Ectodermal cell (in vitro differentiated cells): ENCODE measurements at regions not wholly inside any gene's neighbourhood (a gene's known extent, or its start where the extent isn't known, plus 50 kb on each side); places are given as distances from the start of the nearest gene placed in this dataset.

Source experiments
- H3K27ac ChIP-seq: 2 replicates; pipeline ENCODE4 v1.7.0; 2013; ENCODE audit warnings: mild to moderate bottlenecking, low read depth, low read length; ENCODE audit not compliant: insufficient read depth, poor library complexity, severe bottlenecking
- H3K27me3 ChIP-seq: 2 replicates; pipeline ENCODE4 v1.7.0; 2013; ENCODE audit warnings: mild to moderate bottlenecking, low read length; ENCODE audit not compliant: insufficient read depth, control insufficient read depth, poor library complexity, severe bottlenecking
- H3K36me3 ChIP-seq: one replicate; pipeline ENCODE4 v1.7.0; 2013; ENCODE audit warnings: low read length; ENCODE audit not compliant: control insufficient read depth, insufficient read depth
- H3K4me1 ChIP-seq: one replicate; pipeline ENCODE4 v1.7.0; 2013; ENCODE audit warnings: low read length; ENCODE audit not compliant: control insufficient read depth, insufficient read depth
- H3K4me3 ChIP-seq: 2 replicates; pipeline ENCODE4 v1.7.0; 2013; ENCODE audit warnings: low read depth, low read length, control low read depth; ENCODE audit not compliant: insufficient read depth
- H3K9me3 ChIP-seq: 2 replicates; pipeline ENCODE4 v1.7.0; 2013; ENCODE audit warnings: mild to moderate bottlenecking, low read length, moderate library complexity; ENCODE audit not compliant: control insufficient read depth
- WGBS, 2 experiments: methylation state at CpG; one replicate each; pipeline ENCODE4 v1.1.7; 2013; ENCODE audit warnings: missing lambda C conversion rate in 2 of 2; 5-methylcytosine and 5-hydroxymethylcytosine counted together

- H3K4me1 ChIP-seq: no peaks in the 10 kb centered on the region
- no peaks in the 10 kb centered on the region for H3K27me3 ChIP-seq
- H3K36me3 ChIP-seq: no peaks in the 10 kb centered on the region
- H3K27ac ChIP-seq: no peak overlapping the region
- no peak overlapping the region for H3K4me3 ChIP-seq
- WGBS, 2 experiments: 87 to 90% methylated on average over 5 of the region's 5 CpGs
- H3K9me3 ChIP-seq: no peaks in the 10 kb centered on the region
Measured at GRCh38 chr13:85589021-85589420, 210.2 kb downstream of the SLITRK6 start.

DNA sequence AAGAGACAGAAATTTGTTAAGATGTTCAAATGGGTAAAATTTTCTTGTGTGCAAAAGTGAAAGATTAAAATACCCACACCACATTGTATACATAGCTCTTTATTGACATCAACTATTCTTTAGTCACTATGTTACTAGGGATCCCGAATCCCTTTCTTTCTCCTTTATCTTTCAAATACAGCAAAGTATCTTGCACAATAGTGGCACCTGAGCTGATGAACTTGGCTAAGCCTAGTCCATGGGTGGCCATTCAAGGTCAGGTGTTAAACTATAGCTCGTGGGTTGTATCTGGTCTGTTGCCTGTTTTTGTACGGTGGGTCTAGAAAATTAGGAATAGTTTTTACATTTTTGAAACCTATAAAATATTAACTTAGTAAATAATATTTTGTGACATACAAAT, 210.9 kb downstream of the SLITRK6 start:
- H3K36me3 ChIP-seq: no peaks in the 10 kb centered on the region
- H3K9me3 ChIP-seq: no peaks in the 10 kb centered on the region
- WGBS, 2 experiments: 63 to 71% methylated on average over 1 to 3 of the region's 3 CpGs
- H3K27ac ChIP-seq: no peak overlapping the region
- H3K27me3 ChIP-seq: no peaks in the 10 kb centered on the region
- H3K4me1 ChIP-seq: no peaks in the 10 kb centered on the region
- no peak overlapping the region for H3K4me3 ChIP-seq

- H3K36me3 ChIP-seq: no peaks in the 10 kb centered on the region
- H3K27ac ChIP-seq: no peak overlapping the region
Measured at GRCh38 chr13:85586856-85587255, 212.4 kb downstream of the SLITRK6 start.

GRCh38 chr13:85586422-85586831, 212.8 kb downstream of the SLITRK6 start:
- Histone ChIP-seq H3K9me3 (no peaks in the 10 kb centered on the region), H3K27ac (no peak overlapping the region), H3K27me3 (no peaks in the 10 kb centered on the region), H3K4me1 (no peaks in the 10 kb centered on the region), H3K36me3 (no peaks in the 10 kb centered on the region), H3K4me3 (no peak overlapping the region)
- WGBS, 2 experiments: 90 to 100% methylated on average over 1 of the region's 1 CpG

More at GRCh38 chr13:85586856-85587255, 212.4 kb downstream of the SLITRK6 start:
- H3K9me3 ChIP-seq: no peaks in the 10 kb centered on the region
- no peaks in the 10 kb centered on the region for H3K27me3 ChIP-seq
- H3K4me3 ChIP-seq: no peak overlapping the region
- H3K4me1 ChIP-seq: no peaks in the 10 kb centered on the region

- H3K4me1 ChIP-seq: no peaks in the 10 kb centered on the region
- H3K9me3 ChIP-seq: no peaks in the 10 kb centered on the region
- WGBS, 2 experiments: 86% methylated on average over 1 of the region's 1 CpG; no CpG with 5 or more reads in 1 of the 2 experiments
- no peaks in the 10 kb centered on the region for H3K36me3 ChIP-seq
- no peaks in the 10 kb centered on the region for H3K27me3 ChIP-seq
- H3K4me3 ChIP-seq: no peak overlapping the region
- no peak overlapping the region for H3K27ac ChIP-seq
Measured at GRCh38 chr13:85582890-85583289, 216.3 kb downstream of the SLITRK6 start.

GRCh38 chr13:85575110-85575509, 224.1 kb downstream of the SLITRK6 start:
- Histone ChIP-seq H3K9me3 (no peaks in the 10 kb centered on the region), H3K36me3 (no peaks in the 10 kb centered on the region), H3K27ac (no peak overlapping the region), H3K4me1 (no peaks in the 10 kb centered on the region), H3K4me3 (no peak overlapping the region), H3K27me3 (no peaks in the 10 kb centered on the region)

- 0 to 27% methylated on average over 1 to 2 of the region's 2 CpGs for WGBS, 2 experiments
- H3K4me1 ChIP-seq: no peaks in the 10 kb centered on the region
- no peaks in the 10 kb centered on the region for H3K9me3 ChIP-seq
Measured at GRCh38 chr13:85567909-85568308, 231.3 kb downstream of the SLITRK6 start.

GRCh38 chr13:85565652-85566051, 233.6 kb downstream of the SLITRK6 start:
- Histone ChIP-seq H3K27ac (no peak overlapping the region), H3K4me1 (no peaks in the 10 kb centered on the region), H3K27me3 (no peaks in the 10 kb centered on the region), H3K9me3 (no peaks in the 10 kb centered on the region), H3K4me3 (no peak overlapping the region), H3K36me3 (no peaks in the 10 kb centered on the region)
- WGBS, 2 experiments: 82 to 95% methylated on average over 5 to 6 of the region's 6 CpGs

More at GRCh38 chr13:85567909-85568308, 231.3 kb downstream of the SLITRK6 start:
- Histone ChIP-seq H3K36me3 (no peaks in the 10 kb centered on the region), H3K4me3 (no peak overlapping the region), H3K27me3 (no peaks in the 10 kb centered on the region), H3K27ac (no peak overlapping the region)

DNA sequence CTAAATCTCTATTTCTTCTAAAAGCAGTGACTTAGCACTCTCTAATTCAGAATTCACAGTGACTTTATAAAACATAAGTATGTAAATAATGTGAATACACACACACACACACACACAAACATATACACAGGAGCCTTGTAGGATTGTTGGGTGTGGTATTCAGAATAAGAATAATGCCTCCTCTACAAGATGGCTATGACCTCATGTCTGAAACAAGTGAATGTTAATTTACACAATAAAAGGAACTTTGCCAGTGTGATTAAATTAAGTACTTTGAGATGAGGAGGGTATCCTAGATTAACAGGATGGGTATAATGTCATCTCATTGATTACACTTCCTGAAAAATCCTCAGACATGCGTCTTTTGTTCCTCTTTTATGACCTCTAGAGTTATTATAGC, 234.6 kb downstream of the SLITRK6 start:
- Histone ChIP-seq H3K9me3 (no peaks in the 10 kb centered on the region), H3K36me3 (no peaks in the 10 kb centered on the region), H3K27ac (no peak overlapping the region), H3K4me3 (no peak overlapping the region), H3K4me1 (no peaks in the 10 kb centered on the region), H3K27me3 (no peaks in the 10 kb centered on the region)
- 81 to 93% methylated on average over 1 of the region's 1 CpG for WGBS, 2 experiments

DNA sequence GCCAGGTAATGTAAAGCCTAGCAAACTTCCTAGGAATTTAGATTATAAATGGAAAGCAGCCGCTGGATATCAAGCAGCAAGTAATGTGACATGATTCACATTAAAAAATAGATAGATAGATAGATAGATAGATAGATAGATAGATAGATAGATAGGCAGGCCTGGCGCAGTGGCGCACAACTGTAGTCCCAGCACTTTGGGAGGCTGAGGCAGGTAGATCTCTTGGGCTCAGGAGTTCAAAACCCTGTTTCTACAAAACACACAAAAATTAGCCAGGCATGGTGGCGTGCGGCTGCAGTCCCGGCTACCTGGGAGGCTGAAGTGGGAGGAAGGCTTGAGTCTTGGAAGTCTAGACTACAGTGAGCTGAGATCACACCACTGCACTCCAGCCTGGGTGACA, 236.9 kb downstream of the SLITRK6 start:
- no peaks in the 10 kb centered on the region for H3K9me3 ChIP-seq
- WGBS, 2 experiments: 78 to 91% methylated on average over 6 of the region's 6 CpGs
- no peaks in the 10 kb centered on the region for H3K27me3 ChIP-seq
- no peaks in the 10 kb centered on the region for H3K4me1 ChIP-seq
- H3K27ac ChIP-seq: no peak overlapping the region
- no peak overlapping the region for H3K4me3 ChIP-seq
- no peaks in the 10 kb centered on the region for H3K36me3 ChIP-seq
